ENCODE measurements at regions not wholly inside any gene's neighbourhood (a gene's known extent, or its start where the extent isn't known, plus 50 kb on each side); places are given as distances from the start of the nearest gene placed in this dataset.

DNA sequence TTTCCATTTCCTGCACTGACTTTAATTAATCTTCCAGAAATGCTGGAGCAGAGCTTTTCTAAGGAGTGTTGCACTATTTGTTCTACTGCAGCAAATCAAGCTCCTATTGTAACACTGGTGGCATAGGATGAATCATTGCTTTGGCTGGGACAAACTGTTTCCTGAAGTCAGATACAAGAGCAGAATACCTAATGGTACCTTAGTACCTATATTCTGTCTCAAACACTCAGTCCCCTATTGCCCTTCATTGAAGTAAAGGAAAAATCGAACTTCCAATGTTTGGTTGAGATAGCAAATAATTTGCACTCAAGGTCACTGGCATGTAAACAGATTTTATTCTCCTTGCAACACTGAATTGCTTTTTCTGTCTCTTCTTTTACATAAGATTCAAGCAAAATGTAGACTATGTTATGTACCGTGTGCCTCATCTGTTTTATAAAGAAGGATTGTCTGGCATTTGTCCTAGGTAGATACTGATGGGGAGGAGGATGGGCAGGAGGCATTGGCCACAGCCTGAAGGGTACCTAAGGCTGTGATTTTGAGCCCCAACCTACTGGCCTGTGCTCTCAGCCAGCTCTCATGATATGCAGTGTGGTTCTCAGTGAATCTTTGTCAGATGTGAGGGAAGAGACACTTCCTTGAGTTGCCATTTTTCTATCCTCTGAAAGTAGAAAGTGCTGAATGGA is 141.6 kb downstream of the AASDH start (continued):
- TF ChIP-seq, protein P1, sequence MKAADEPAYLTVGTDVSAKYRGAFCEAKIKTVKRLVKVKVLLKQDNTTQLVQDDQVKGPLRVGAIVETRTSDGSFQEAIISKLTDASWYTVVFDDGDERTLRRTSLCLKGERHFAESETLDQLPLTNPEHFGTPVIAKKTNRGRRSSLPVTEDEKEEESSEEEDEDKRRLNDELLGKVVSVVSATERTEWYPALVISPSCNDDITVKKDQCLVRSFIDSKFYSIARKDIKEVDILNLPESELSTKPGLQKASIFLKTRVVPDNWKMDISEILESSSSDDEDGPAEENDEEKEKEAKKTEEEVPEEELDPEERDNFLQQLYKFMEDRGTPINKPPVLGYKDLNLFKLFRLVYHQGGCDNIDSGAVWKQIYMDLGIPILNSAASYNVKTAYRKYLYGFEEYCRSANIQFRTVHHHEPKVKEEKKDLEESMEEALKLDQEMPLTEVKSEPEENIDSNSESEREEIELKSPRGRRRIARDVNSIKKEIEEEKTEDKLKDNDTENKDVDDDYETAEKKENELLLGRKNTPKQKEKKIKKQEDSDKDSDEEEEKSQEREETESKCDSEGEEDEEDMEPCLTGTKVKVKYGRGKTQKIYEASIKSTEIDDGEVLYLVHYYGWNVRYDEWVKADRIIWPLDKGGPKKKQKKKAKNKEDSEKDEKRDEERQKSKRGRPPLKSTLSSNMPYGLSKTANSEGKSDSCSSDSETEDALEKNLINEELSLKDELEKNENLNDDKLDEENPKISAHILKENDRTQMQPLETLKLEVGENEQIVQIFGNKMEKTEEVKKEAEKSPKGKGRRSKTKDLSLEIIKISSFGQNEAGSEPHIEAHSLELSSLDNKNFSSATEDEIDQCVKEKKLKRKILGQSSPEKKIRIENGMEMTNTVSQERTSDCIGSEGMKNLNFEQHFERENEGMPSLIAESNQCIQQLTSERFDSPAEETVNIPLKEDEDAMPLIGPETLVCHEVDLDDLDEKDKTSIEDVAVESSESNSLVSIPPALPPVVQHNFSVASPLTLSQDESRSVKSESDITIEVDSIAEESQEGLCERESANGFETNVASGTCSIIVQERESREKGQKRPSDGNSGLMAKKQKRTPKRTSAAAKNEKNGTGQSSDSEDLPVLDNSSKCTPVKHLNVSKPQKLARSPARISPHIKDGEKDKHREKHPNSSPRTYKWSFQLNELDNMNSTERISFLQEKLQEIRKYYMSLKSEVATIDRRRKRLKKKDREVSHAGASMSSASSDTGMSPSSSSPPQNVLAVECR (CRISPR knock-in tag; IDR thresholded peaks at IDR 0.05; ENCODE audit: borderline replicate concordance), result no peak
- TF ChIP-seq GPN1 (CRISPR knock-in tag; IDR thresholded peaks at IDR 0.05; ENCODE audit: borderline replicate concordance) (no peak), BCL6 (CRISPR knock-in tag; IDR thresholded peaks at IDR 0.05) (peak; percentile 95), RBAK (CRISPR knock-in tag; IDR thresholded peaks at IDR 0.05) (no peak), SP140L (CRISPR knock-in tag; IDR thresholded peaks at IDR 0.05; ENCODE audit: borderline replicate concordance) (no peak), ZNF766 (CRISPR knock-in tag; IDR thresholded peaks at IDR 0.05; ENCODE audit: borderline replicate concordance) (no peak), ETV5 (CRISPR knock-in tag; IDR thresholded peaks at IDR 0.05; ENCODE audit: borderline replicate concordance) (no peak), ZNF207 (IDR thresholded peaks at IDR 0.05; ENCODE audit: borderline replicate concordance) (no peak), SOX5 (CRISPR knock-in tag; IDR thresholded peaks at IDR 0.05; ENCODE audit: borderline replicate concordance) (peak; percentile 47; the same call in 1 of the 2 replicates)
- TF ChIP-seq, protein P2, sequence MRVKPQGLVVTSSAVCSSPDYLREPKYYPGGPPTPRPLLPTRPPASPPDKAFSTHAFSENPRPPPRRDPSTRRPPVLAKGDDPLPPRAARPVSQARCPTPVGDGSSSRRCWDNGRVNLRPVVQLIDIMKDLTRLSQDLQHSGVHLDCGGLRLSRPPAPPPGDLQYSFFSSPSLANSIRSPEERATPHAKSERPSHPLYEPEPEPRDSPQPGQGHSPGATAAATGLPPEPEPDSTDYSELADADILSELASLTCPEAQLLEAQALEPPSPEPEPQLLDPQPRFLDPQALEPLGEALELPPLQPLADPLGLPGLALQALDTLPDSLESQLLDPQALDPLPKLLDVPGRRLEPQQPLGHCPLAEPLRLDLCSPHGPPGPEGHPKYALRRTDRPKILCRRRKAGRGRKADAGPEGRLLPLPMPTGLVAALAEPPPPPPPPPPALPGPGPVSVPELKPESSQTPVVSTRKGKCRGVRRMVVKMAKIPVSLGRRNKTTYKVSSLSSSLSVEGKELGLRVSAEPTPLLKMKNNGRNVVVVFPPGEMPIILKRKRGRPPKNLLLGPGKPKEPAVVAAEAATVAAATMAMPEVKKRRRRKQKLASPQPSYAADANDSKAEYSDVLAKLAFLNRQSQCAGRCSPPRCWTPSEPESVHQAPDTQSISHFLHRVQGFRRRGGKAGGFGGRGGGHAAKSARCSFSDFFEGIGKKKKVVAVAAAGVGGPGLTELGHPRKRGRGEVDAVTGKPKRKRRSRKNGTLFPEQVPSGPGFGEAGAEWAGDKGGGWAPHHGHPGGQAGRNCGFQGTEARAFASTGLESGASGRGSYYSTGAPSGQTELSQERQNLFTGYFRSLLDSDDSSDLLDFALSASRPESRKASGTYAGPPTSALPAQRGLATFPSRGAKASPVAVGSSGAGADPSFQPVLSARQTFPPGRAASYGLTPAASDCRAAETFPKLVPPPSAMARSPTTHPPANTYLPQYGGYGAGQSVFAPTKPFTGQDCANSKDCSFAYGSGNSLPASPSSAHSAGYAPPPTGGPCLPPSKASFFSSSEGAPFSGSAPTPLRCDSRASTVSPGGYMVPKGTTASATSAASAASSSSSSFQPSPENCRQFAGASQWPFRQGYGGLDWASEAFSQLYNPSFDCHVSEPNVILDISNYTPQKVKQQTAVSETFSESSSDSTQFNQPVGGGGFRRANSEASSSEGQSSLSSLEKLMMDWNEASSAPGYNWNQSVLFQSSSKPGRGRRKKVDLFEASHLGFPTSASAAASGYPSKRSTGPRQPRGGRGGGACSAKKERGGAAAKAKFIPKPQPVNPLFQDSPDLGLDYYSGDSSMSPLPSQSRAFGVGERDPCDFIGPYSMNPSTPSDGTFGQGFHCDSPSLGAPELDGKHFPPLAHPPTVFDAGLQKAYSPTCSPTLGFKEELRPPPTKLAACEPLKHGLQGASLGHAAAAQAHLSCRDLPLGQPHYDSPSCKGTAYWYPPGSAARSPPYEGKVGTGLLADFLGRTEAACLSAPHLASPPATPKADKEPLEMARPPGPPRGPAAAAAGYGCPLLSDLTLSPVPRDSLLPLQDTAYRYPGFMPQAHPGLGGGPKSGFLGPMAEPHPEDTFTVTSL (CRISPR knock-in tag; IDR thresholded peaks at IDR 0.05; ENCODE audit: borderline replicate concordance), result no peak
- TF ChIP-seq, protein P3, sequence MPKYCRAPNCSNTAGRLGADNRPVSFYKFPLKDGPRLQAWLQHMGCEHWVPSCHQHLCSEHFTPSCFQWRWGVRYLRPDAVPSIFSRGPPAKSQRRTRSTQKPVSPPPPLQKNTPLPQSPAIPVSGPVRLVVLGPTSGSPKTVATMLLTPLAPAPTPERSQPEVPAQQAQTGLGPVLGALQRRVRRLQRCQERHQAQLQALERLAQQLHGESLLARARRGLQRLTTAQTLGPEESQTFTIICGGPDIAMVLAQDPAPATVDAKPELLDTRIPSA (CRISPR knock-in tag; IDR thresholded peaks at IDR 0.05; ENCODE audit: borderline replicate concordance), result no peak
- TF ChIP-seq, protein P4, sequence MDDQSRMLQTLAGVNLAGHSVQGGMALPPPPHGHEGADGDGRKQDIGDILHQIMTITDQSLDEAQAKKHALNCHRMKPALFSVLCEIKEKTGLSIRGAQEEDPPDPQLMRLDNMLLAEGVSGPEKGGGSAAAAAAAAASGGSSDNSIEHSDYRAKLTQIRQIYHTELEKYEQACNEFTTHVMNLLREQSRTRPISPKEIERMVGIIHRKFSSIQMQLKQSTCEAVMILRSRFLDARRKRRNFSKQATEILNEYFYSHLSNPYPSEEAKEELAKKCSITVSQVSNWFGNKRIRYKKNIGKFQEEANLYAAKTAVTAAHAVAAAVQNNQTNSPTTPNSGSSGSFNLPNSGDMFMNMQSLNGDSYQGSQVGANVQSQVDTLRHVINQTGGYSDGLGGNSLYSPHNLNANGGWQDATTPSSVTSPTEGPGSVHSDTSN (CRISPR knock-in tag; IDR thresholded peaks at IDR 0.05; ENCODE audit: borderline replicate concordance), result no peak
- TF ChIP-seq, protein P5, sequence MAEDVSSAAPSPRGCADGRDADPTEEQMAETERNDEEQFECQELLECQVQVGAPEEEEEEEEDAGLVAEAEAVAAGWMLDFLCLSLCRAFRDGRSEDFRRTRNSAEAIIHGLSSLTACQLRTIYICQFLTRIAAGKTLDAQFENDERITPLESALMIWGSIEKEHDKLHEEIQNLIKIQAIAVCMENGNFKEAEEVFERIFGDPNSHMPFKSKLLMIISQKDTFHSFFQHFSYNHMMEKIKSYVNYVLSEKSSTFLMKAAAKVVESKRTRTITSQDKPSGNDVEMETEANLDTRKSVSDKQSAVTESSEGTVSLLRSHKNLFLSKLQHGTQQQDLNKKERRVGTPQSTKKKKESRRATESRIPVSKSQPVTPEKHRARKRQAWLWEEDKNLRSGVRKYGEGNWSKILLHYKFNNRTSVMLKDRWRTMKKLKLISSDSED (CRISPR knock-in tag; IDR thresholded peaks at IDR 0.05), result no peak

Measured in HepG2 (cell line).